ENCODE measurements at regions not wholly inside any gene's neighbourhood (a gene's known extent, or its start where the extent isn't known, plus 50 kb on each side); places are given as distances from the start of the nearest gene placed in this dataset.

- peak overlapping the region; percentile 21 for H3K23ac ChIP-seq (ENCODE audit: low read depth, low read length, poor library complexity)
- DNase-seq (ENCODE audit: low spot score): no peak
- no peak overlapping the region for H3K4me2 ChIP-seq (ENCODE audit: insufficient read depth, low read length, poor library complexity, severe bottlenecking)
- H3K36me3 ChIP-seq (replicated peaks in 1 of 2; ENCODE audit: control insufficient read depth in 2 of 2, insufficient read depth in 2 of 2, low read length in 2 of 2): no peaks in the 10 kb centered on the region
- peaks cover 0 to 4% of the 10 kb centered on the region in 2 donors for H3K4me1 ChIP-seq (ENCODE audit: control insufficient read depth in 2 of 2, insufficient read depth in 1 of 2, low read depth in 1 of 2, low read length in 2 of 2)
- H2BK5ac ChIP-seq (ENCODE audit: low read length): no peak overlapping the region
- H3K27me3 ChIP-seq (ENCODE audit: control insufficient read depth in 3 of 3, insufficient read depth in 3 of 3, low read depth in 1 of 3, low read length in 3 of 3): no peaks in the 10 kb centered on the region
- no peak overlapping the region for H3K4me3 ChIP-seq (ENCODE audit: low read length in 2 of 2)
- H2BK12ac ChIP-seq (ENCODE audit: low read length): no peak overlapping the region
- no CpG with 5 or more reads among the region's 33 CpGs for WGBS, 2 donors (ENCODE audit: extremely low coverage in 2 of 2, insufficient read length in 2 of 2, insufficient replicate concordance in 1 of 2)
- H4K91ac ChIP-seq (ENCODE audit: low read depth, low read length, poor library complexity): no peak overlapping the region
- peak overlapping the region; percentile 32 for H3K14ac ChIP-seq (ENCODE audit: low read length)
- no peak overlapping the region for H2AFZ ChIP-seq (ENCODE audit: low read length)
- H2AK5ac ChIP-seq (ENCODE audit: low read depth, low read length): peak overlapping the region; percentile 29
- H3K4ac ChIP-seq (ENCODE audit: low read length): no peak overlapping the region
- H3K9ac ChIP-seq (ENCODE audit: low read depth, low read length, poor library complexity): no peak overlapping the region
- H2BK15ac ChIP-seq (ENCODE audit: low read length): no peak overlapping the region
- peak overlapping the region; percentile 53 for H3K18ac ChIP-seq (ENCODE audit: low read length)
- no peak overlapping the region for H3K27ac ChIP-seq (replicated peaks; ENCODE audit: low read length)
- H3K79me1 ChIP-seq (ENCODE audit: low read depth, low read length): no peaks in the 10 kb centered on the region
- peak overlapping the region; percentile 27 for H2BK120ac ChIP-seq (ENCODE audit: low read depth, low read length)
- H3K9me3 ChIP-seq (replicated peaks in 1 of 2; ENCODE audit: control insufficient read depth in 2 of 2, insufficient read depth in 1 of 2, low read depth in 1 of 2, low read length in 2 of 2): no peaks in the 10 kb centered on the region
- no peak overlapping the region for H4K8ac ChIP-seq (ENCODE audit: low read depth, low read length)
These were observed 538.7 kb upstream of the MGMT start for GRCh38 chr10:128928231-128928836.

GRCh38 chr10:128929131-128929530 lies 537.9 kb upstream of the MGMT start:
- no peak overlapping the region for H4K91ac ChIP-seq (ENCODE audit: low read depth, low read length, poor library complexity)
- no peak overlapping the region for H3K23ac ChIP-seq (ENCODE audit: low read depth, low read length, poor library complexity)
- H2AK5ac ChIP-seq (ENCODE audit: low read depth, low read length): no peak overlapping the region
- WGBS, 2 donors (ENCODE audit: extremely low coverage in 2 of 2, insufficient read length in 2 of 2, insufficient replicate concordance in 1 of 2): no CpG with 5 or more reads among the region's 8 CpGs
- H3K27ac ChIP-seq (replicated peaks; ENCODE audit: low read length): no peak overlapping the region
- no peak overlapping the region for H3K4ac ChIP-seq (ENCODE audit: low read length)
- H3K4me3 ChIP-seq (ENCODE audit: low read length in 2 of 2): no peak overlapping the region
- H3K9ac ChIP-seq (ENCODE audit: low read depth, low read length, poor library complexity): no peak overlapping the region
- H3K4me1 ChIP-seq (ENCODE audit: control insufficient read depth in 2 of 2, insufficient read depth in 1 of 2, low read depth in 1 of 2, low read length in 2 of 2): peaks cover 0 to 5% of the 10 kb centered on the region in 2 donors
- H2BK120ac ChIP-seq (ENCODE audit: low read depth, low read length): no peak overlapping the region
- no peaks in the 10 kb centered on the region for H3K9me3 ChIP-seq (replicated peaks in 1 of 2; ENCODE audit: control insufficient read depth in 2 of 2, insufficient read depth in 1 of 2, low read depth in 1 of 2, low read length in 2 of 2)
- H3K36me3 ChIP-seq (replicated peaks in 1 of 2; ENCODE audit: control insufficient read depth in 2 of 2, insufficient read depth in 2 of 2, low read length in 2 of 2): no peaks in the 10 kb centered on the region
- no peak overlapping the region for H3K4me2 ChIP-seq (ENCODE audit: insufficient read depth, low read length, poor library complexity, severe bottlenecking)
- H2BK12ac ChIP-seq (ENCODE audit: low read length): no peak overlapping the region
- H3K18ac ChIP-seq (ENCODE audit: low read length): no peak overlapping the region
- H3K79me1 ChIP-seq (ENCODE audit: low read depth, low read length): no peaks in the 10 kb centered on the region
- H3K27me3 ChIP-seq (ENCODE audit: control insufficient read depth in 3 of 3, insufficient read depth in 3 of 3, low read depth in 1 of 3, low read length in 3 of 3): no peaks in the 10 kb centered on the region
- DNase-seq (ENCODE audit: low spot score): no peak
- H3K14ac ChIP-seq (ENCODE audit: low read length): no peak overlapping the region
- no peak overlapping the region for H2BK5ac ChIP-seq (ENCODE audit: low read length)
- no peak overlapping the region for H2AFZ ChIP-seq (ENCODE audit: low read length)
- H2BK15ac ChIP-seq (ENCODE audit: low read length): no peak overlapping the region
- no peak overlapping the region for H4K8ac ChIP-seq (ENCODE audit: low read depth, low read length)

GRCh38 chr10:128929767-128930166 lies 537.3 kb upstream of the MGMT start:
- H2BK12ac ChIP-seq (ENCODE audit: low read length): no peak overlapping the region
- H2AK5ac ChIP-seq (ENCODE audit: low read depth, low read length): no peak overlapping the region
- H4K8ac ChIP-seq (ENCODE audit: low read depth, low read length): no peak overlapping the region
- no peak overlapping the region for H3K4me3 ChIP-seq (ENCODE audit: low read length in 2 of 2)
- H3K14ac ChIP-seq (ENCODE audit: low read length): no peak overlapping the region
- DNase-seq (ENCODE audit: low spot score): no peak
- H3K27ac ChIP-seq (replicated peaks; ENCODE audit: low read length): no peak overlapping the region
- no peaks in the 10 kb centered on the region for H3K79me1 ChIP-seq (ENCODE audit: low read depth, low read length)
- no peak overlapping the region for H3K18ac ChIP-seq (ENCODE audit: low read length)
- H3K9me3 ChIP-seq (replicated peaks in 1 of 2; ENCODE audit: control insufficient read depth in 2 of 2, insufficient read depth in 1 of 2, low read depth in 1 of 2, low read length in 2 of 2): no peaks in the 10 kb centered on the region
- no peak overlapping the region for H2AFZ ChIP-seq (ENCODE audit: low read length)
- H2BK5ac ChIP-seq (ENCODE audit: low read length): no peak overlapping the region
- no peak overlapping the region for H3K9ac ChIP-seq (ENCODE audit: low read depth, low read length, poor library complexity)
- H3K4ac ChIP-seq (ENCODE audit: low read length): no peak overlapping the region
- H4K91ac ChIP-seq (ENCODE audit: low read depth, low read length, poor library complexity): no peak overlapping the region
- WGBS, 2 donors (ENCODE audit: extremely low coverage in 2 of 2, insufficient read length in 2 of 2, insufficient replicate concordance in 1 of 2): no CpG with 5 or more reads among the region's 2 CpGs
- H2BK15ac ChIP-seq (ENCODE audit: low read length): no peak overlapping the region
- no peak overlapping the region for H3K4me2 ChIP-seq (ENCODE audit: insufficient read depth, low read length, poor library complexity, severe bottlenecking)
- no peaks in the 10 kb centered on the region for H3K36me3 ChIP-seq (replicated peaks in 1 of 2; ENCODE audit: control insufficient read depth in 2 of 2, insufficient read depth in 2 of 2, low read length in 2 of 2)
- no peaks in the 10 kb centered on the region for H3K27me3 ChIP-seq (ENCODE audit: control insufficient read depth in 3 of 3, insufficient read depth in 3 of 3, low read depth in 1 of 3, low read length in 3 of 3)
- H2BK120ac ChIP-seq (ENCODE audit: low read depth, low read length): no peak overlapping the region
- H3K4me1 ChIP-seq (ENCODE audit: control insufficient read depth in 2 of 2, insufficient read depth in 1 of 2, low read depth in 1 of 2, low read length in 2 of 2): peaks cover 0 to 5% of the 10 kb centered on the region in 2 donors
- H3K23ac ChIP-seq (ENCODE audit: low read depth, low read length, poor library complexity): no peak overlapping the region

- no peaks in the 10 kb centered on the region for H3K9me3 ChIP-seq (replicated peaks in 1 of 2; ENCODE audit: control insufficient read depth in 2 of 2, insufficient read depth in 1 of 2, low read depth in 1 of 2, low read length in 2 of 2)
- H3K4ac ChIP-seq (ENCODE audit: low read length): no peak overlapping the region
- DNase-seq (ENCODE audit: low spot score): no peak
- peaks cover 0 to 5% of the 10 kb centered on the region in 2 donors for H3K4me1 ChIP-seq (ENCODE audit: control insufficient read depth in 2 of 2, insufficient read depth in 1 of 2, low read depth in 1 of 2, low read length in 2 of 2)
- no peak overlapping the region for H3K4me3 ChIP-seq (ENCODE audit: low read length in 2 of 2)
- no peak overlapping the region for H4K8ac ChIP-seq (ENCODE audit: low read depth, low read length)
- H3K4me2 ChIP-seq (ENCODE audit: insufficient read depth, low read length, poor library complexity, severe bottlenecking): no peak overlapping the region
- no peak overlapping the region for H3K14ac ChIP-seq (ENCODE audit: low read length)
- no peak overlapping the region for H2BK12ac ChIP-seq (ENCODE audit: low read length)
- H2AFZ ChIP-seq (ENCODE audit: low read length): no peak overlapping the region
- no peak overlapping the region for H2BK15ac ChIP-seq (ENCODE audit: low read length)
- no peak overlapping the region for H2BK5ac ChIP-seq (ENCODE audit: low read length)
- no peak overlapping the region for H2AK5ac ChIP-seq (ENCODE audit: low read depth, low read length)
- H3K18ac ChIP-seq (ENCODE audit: low read length): no peak overlapping the region
- no peak overlapping the region for H3K27ac ChIP-seq (replicated peaks; ENCODE audit: low read length)
- no peak overlapping the region for H3K23ac ChIP-seq (ENCODE audit: low read depth, low read length, poor library complexity)
- no peak overlapping the region for H4K91ac ChIP-seq (ENCODE audit: low read depth, low read length, poor library complexity)
- no peaks in the 10 kb centered on the region for H3K79me1 ChIP-seq (ENCODE audit: low read depth, low read length)
- H2BK120ac ChIP-seq (ENCODE audit: low read depth, low read length): no peak overlapping the region
- H3K27me3 ChIP-seq (ENCODE audit: control insufficient read depth in 3 of 3, insufficient read depth in 3 of 3, low read depth in 1 of 3, low read length in 3 of 3): no peaks in the 10 kb centered on the region
- WGBS, 2 donors (ENCODE audit: extremely low coverage in 2 of 2, insufficient read length in 2 of 2, insufficient replicate concordance in 1 of 2): no CpG with 5 or more reads among the region's 6 CpGs
- H3K36me3 ChIP-seq (replicated peaks in 1 of 2; ENCODE audit: control insufficient read depth in 2 of 2, insufficient read depth in 2 of 2, low read length in 2 of 2): no peaks in the 10 kb centered on the region
- no peak overlapping the region for H3K9ac ChIP-seq (ENCODE audit: low read depth, low read length, poor library complexity)
These were observed 536.5 kb upstream of the MGMT start for GRCh38 chr10:128930515-128930914.

Measured in neuronal stem cell (in vitro differentiated cells).